GM18520 (cell line): ENCODE measurements at regions not wholly inside any gene's neighbourhood (a gene's known extent, or its start where the extent isn't known, plus 50 kb on each side); places are given as distances from the start of the nearest gene placed in this dataset.
"Not testable (repeated sequence)": the region's sequence is repeated elsewhere in the genome, so short reads cannot be mapped to it uniquely, and the experiment has no call there.

ENCODE experiments used
- ATAC-seq: cut with Tn5 transposase; IDR thresholded peaks from one replicate; pipeline ENCODE4 v1.9.1; 2021; ENCODE audit not compliant: unreplicated experiment

GRCh38 chr22:19660583-19660982 lies 53.7 kb upstream of the SEPTIN5 start:
- ATAC-seq, result not testable (repeated sequence)

DNA sequence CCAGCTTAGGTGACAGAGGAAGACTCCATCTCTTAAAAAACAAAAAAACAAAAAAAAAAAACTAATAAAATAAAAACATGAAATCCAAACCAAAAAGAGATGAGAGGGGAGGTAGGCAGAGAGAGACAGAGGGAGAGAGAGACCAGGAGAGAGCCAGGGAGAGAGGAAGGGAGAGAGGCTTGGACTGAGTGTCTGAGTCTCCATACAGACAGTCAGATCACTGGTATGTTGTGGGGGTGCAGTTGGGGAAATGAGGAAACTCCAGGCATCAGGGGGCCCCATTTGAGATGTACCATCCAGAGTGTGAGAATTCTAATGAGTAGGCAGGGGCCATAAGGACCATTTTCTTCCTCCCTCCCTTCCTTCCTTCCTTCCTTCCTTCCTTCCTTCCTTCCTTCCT lies 53.1 kb upstream of the SEPTIN5 start:
- no peak for ATAC-seq

DNA sequence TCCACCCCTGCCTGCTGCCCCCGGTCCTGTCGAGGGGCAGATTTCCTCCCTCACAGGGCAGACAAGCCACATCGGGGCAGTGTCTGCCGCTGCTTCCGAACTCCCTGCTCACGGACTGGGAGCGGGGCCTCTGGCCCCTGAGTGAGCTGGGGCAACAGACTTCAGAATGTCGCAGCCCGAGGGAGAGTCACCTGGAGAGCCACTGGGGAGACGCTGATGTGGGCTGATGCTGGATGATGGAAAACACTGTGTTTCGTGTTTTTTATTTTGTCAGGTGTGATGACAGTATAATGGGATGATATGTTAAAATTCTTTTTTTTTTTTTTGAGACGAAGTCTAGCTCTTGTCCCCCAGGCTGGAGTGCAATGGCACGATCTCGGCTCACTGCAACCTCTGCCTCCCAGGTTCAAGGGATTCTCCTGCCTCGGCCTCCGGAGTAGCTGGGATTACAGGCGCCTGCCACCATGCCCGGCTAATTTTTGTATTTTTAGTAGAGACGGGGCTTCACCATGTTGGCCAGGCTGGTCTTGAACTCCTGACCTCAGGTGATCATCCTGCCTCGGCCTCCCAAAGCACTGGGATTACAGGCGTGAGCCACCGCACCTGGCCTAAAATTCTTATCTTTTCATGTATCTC lies 52.1 kb upstream of the SEPTIN5 start:
- not testable (repeated sequence) for ATAC-seq

DNA sequence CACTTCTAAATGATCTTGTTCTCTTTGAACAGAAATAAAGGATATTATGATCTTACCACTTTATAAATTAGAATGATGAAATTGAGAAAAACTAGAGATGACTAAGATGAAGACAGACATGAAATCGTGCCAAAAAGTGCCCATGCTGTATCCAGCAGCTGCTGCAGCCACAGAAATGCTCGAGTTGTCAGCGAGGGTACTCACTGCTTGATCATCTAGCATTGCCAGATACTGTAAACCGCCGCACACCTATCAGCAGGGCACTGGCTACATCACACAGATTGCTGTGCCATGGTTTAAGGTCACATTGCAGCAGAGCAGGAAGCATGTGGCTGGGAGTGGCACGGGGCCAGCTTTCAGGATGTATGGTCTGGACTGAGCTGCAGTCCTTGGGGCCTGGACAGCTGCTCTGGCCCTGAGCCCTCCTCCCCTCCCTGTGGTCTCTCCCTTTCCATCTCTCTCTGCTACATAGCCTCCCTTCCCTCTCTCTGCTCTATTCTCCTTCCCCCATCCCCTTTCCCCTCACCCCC lies 51.0 kb upstream of the SEPTIN5 start:
- ATAC-seq, result no peak

DNA sequence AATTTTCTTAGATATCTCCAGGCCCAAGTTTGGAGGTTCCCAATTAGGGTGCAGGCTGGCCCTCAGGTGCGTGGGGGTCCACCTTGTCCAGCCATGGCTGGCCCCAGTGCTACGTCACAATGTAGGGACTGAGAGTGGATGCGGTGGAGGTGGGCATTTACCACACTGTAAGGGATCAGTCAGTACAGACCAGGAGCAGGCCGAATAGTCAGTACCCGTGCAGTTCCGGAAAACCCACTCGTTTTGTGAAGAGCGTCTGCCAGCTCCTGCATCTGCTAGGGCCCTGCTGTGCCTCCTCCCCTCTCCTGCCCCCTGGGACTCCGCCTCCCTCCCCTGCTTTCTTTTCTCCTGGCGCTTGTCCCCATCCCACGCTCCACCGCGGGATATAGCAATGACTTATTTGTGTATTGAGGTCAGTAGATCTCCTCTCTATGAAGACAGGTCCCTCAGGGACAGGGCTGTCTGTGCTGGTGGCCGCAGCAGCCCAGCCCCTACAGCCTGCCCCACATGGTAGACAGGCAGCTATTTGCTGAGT lies 50.4 kb upstream of the SEPTIN5 start:
- ATAC-seq, result no peak

DNA sequence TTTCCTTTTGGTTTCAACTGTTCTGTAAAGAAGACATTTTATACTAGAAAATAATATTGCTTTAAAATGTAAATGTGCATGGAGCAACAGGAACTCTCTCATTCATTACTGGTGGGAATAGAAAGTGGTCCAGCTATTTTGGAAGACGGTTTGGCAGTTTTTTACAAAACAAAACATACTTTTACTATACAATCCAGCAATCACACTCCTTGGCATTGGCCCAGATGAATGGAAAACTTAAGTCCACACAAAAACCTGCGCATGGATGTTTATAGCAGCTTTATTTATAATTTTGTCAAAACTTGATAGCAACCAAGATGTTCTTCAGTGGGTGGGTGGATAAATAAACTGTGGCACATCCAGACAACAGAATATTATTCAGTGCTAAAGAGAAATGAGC lies 49.9 kb upstream of the SEPTIN5 start:
- ATAC-seq, result no peak
